ENCODE measurements at regions not wholly inside any gene's neighbourhood (a gene's known extent, or its start where the extent isn't known, plus 50 kb on each side); places are given as distances from the start of the nearest gene placed in this dataset.
"Not testable (repeated sequence)": the region's sequence is repeated elsewhere in the genome, so short reads cannot be mapped to it uniquely, and the experiment has no call there.

GRCh38 chr16:85285681-85286065, 173.4 kb upstream of the CIBAR2 start:
- no peak for TF ChIP-seq CTCF (IDR thresholded peaks at IDR 0.05; ENCODE audit: low read depth, low read length)
- H3K4me1 ChIP-seq (ENCODE audit: low read depth), result peaks cover 13% of the 10 kb centered on the region
- H3K27me3 ChIP-seq, result no peaks in the 10 kb centered on the region
- H3K9me3 ChIP-seq (ENCODE audit: low read depth), result no peaks in the 10 kb centered on the region
- H3K4me3 ChIP-seq, result no peak overlapping the region
- no peak for DNase-seq (ENCODE audit: low read depth in 1 of 2, low spot score in 1 of 2)
- no peak overlapping the region for H3K27ac ChIP-seq
- H3K36me3 ChIP-seq, result no peaks in the 10 kb centered on the region

- Histone ChIP-seq H3K27me3 (no peaks in the 10 kb centered on the region), H3K36me3 (no peaks in the 10 kb centered on the region), H3K9me3 (ENCODE audit: low read depth) (no peaks in the 10 kb centered on the region), H3K27ac (no peak overlapping the region), H3K4me1 (ENCODE audit: low read depth) (peaks cover 13% of the 10 kb centered on the region), H3K4me3 (no peak overlapping the region)
- peak in 1 of 2 donors; percentile 84 for DNase-seq (ENCODE audit: low read depth in 1 of 2, low spot score in 1 of 2)
- no peak for TF ChIP-seq CTCF (IDR thresholded peaks at IDR 0.05; ENCODE audit: low read depth, low read length)
Measured at GRCh38 chr16:85286066-85286831, 174.0 kb upstream of the CIBAR2 start.

GRCh38 chr16:85286951-85287814, 174.9 kb upstream of the CIBAR2 start:
- H3K27ac ChIP-seq, result no peak overlapping the region
- no peaks in the 10 kb centered on the region for H3K9me3 ChIP-seq (ENCODE audit: low read depth)
- DNase-seq (ENCODE audit: low read depth in 1 of 2, low spot score in 1 of 2), result peak in 1 of 2 donors; percentile 38
- no peaks in the 10 kb centered on the region for H3K27me3 ChIP-seq
- H3K4me3 ChIP-seq, result no peak overlapping the region
- TF ChIP-seq CTCF (IDR thresholded peaks at IDR 0.05; ENCODE audit: low read depth, low read length), result no peak
- H3K4me1 ChIP-seq (ENCODE audit: low read depth), result peaks cover 13% of the 10 kb centered on the region
- H3K36me3 ChIP-seq, result no peaks in the 10 kb centered on the region

- not testable (repeated sequence) for H3K9me3 ChIP-seq (ENCODE audit: low read depth); H3K27ac ChIP-seq; H3K36me3 ChIP-seq; H3K4me3 ChIP-seq; H3K27me3 ChIP-seq; DNase-seq (ENCODE audit: low read depth in 1 of 2, low spot score in 1 of 2)
- H3K4me1 ChIP-seq (ENCODE audit: low read depth), result peaks cover 13% of the 10 kb centered on the region
Measured at GRCh38 chr16:85287815-85288109, 175.5 kb upstream of the CIBAR2 start.

- Histone ChIP-seq H3K9me3 (ENCODE audit: low read depth) (no peaks in the 10 kb centered on the region), H3K4me1 (ENCODE audit: low read depth) (peaks cover 13% of the 10 kb centered on the region), H3K4me3 (no peak overlapping the region), H3K27me3 (no peaks in the 10 kb centered on the region), H3K27ac (no peak overlapping the region), H3K36me3 (no peaks in the 10 kb centered on the region)
- no peak for TF ChIP-seq CTCF (IDR thresholded peaks at IDR 0.05; ENCODE audit: low read depth, low read length)
- DNase-seq (ENCODE audit: low read depth in 1 of 2, low spot score in 1 of 2), result no peak
Measured at GRCh38 chr16:85288341-85288868, 176.1 kb upstream of the CIBAR2 start.
